Adrenal gland (tissue), 5 donors: ENCODE measurements at regions not wholly inside any gene's neighbourhood (a gene's known extent, or its start where the extent isn't known, plus 50 kb on each side); places are given as distances from the start of the nearest gene placed in this dataset.

ENCODE experiments used
- POLR2A ChIP-seq, 2 donors: fragments of 450-650 bp; IDR thresholded peaks; one replicate each; pipeline ENCODE4 v1.6.1; 2017; ENCODE audit warnings: antibody characterized with exemption in 2 of 2, mild to moderate bottlenecking in 2 of 2, moderate library complexity in 1 of 2
- TF ChIP-seq, protein P1 (sequence below), 6 experiments: fragments of 450-650 bp in 4 of 6; fragments of 200-600 bp in 2 of 6; sonication (generic) in 1 of 6; IDR thresholded peaks; 1 replicate in 5 of 6; 2 replicates in 1 of 6; pipeline versions ENCODE4 v1.5.1 to v1.8.0; 2016 to 2021; ENCODE audit warnings: antibody characterized with exemption in 6 of 6, mild to moderate bottlenecking in 2 of 6, moderate library complexity in 1 of 6
- donor health status: DM: no; HTN: no; CAD: no.

DNA sequence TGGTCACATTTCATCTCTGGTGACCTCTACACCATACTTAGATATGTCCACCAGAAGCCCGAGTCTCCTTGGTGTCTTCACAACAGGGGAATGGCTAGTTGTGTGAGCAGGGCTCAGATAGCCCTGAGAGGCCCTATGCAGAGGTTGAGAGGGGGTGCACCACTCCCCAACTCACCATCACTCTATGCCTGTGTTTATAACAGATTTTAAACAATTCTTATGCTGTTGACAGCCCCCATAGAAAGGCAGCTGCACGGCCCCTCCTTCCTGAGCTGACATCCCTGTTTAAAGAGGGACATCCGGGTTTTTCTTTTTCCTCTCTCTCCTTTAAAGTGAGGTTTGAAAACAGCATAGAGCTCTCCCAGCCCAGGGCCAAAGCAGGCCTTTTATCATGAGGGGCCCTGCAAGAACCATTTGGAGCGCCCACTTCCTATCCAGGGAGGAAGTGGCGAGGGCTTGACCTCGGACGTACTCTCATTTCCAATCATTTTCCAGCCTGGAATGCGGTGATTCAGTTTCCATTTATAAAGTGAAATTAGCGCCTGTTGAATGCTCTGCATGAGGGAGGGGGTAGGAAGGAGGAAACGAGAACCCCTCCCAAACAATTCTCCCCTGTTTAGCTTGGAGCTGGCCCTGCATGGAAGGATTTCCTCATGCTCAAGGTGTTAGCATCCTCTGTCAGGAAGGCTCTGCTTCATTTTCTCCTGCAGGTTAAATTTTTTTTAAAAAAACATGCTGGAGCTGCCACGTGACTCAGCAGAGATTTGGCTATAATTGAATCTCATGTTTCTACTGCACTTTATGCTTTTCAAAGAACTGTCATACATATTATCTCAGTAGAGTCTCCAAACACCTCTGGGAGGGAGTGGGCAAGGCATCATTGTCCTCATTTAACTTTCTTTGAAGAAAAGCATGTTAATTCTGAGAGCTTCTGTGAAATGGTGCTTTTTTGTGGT, 117.5 kb downstream of the DDX1 start:
- TF ChIP-seq, protein P1, sequence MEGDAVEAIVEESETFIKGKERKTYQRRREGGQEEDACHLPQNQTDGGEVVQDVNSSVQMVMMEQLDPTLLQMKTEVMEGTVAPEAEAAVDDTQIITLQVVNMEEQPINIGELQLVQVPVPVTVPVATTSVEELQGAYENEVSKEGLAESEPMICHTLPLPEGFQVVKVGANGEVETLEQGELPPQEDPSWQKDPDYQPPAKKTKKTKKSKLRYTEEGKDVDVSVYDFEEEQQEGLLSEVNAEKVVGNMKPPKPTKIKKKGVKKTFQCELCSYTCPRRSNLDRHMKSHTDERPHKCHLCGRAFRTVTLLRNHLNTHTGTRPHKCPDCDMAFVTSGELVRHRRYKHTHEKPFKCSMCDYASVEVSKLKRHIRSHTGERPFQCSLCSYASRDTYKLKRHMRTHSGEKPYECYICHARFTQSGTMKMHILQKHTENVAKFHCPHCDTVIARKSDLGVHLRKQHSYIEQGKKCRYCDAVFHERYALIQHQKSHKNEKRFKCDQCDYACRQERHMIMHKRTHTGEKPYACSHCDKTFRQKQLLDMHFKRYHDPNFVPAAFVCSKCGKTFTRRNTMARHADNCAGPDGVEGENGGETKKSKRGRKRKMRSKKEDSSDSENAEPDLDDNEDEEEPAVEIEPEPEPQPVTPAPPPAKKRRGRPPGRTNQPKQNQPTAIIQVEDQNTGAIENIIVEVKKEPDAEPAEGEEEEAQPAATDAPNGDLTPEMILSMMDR (IDR thresholded peaks at IDR 0.05), result no peak
- TF ChIP-seq POLR2A (IDR thresholded peaks at IDR 0.05), result no peak
